AG08396 (cell line): ENCODE measurements at regions not wholly inside any gene's neighbourhood (a gene's known extent, or its start where the extent isn't known, plus 50 kb on each side); places are given as distances from the start of the nearest gene placed in this dataset.

Experiments used
- DNase-seq: peaks from one replicate; pipeline ENCODE4 v3.0.0; 2012; ENCODE audit warnings: low spot score, mixed read lengths

- DNase-seq: no peak
Observed at GRCh38 chr12:92226071-92226661, 80.5 kb upstream of the BTG1 start.

- DNase-seq: peak; percentile 45
Observed at GRCh38 chr12:92224685-92225331, 79.2 kb upstream of the BTG1 start.

GRCh38 chr12:92223481-92223880 lies 77.8 kb upstream of the BTG1 start:
- DNase-seq: no peak

GRCh38 chr12:92221656-92222315 lies 76.1 kb upstream of the BTG1 start:
- DNase-seq: no peak

GRCh38 chr12:92218394-92219077 lies 72.9 kb upstream of the BTG1 start:
- DNase-seq: no peak

- DNase-seq: no peak
Observed at GRCh38 chr12:92216092-92216491, 70.4 kb upstream of the BTG1 start.

- DNase-seq: no peak
Observed at GRCh38 chr12:92215358-92215757, 69.7 kb upstream of the BTG1 start.

GRCh38 chr12:92213166-92213565 lies 67.5 kb upstream of the BTG1 start:
- no peak for DNase-seq

GRCh38 chr12:92210071-92210470 lies 64.4 kb upstream of the BTG1 start:
- DNase-seq: no peak

GRCh38 chr12:92208613-92209121 lies 63.0 kb upstream of the BTG1 start:
- no peak for DNase-seq

- DNase-seq: no peak
Observed at GRCh38 chr12:92206596-92206995, 61.0 kb upstream of the BTG1 start.

- no peak for DNase-seq
Observed at GRCh38 chr12:92206011-92206410, 60.4 kb upstream of the BTG1 start.

- no peak for DNase-seq
Observed at GRCh38 chr12:92199819-92200576, 54.4 kb upstream of the BTG1 start.

- no peak for DNase-seq
Observed at GRCh38 chr12:92197815-92198214, 52.2 kb upstream of the BTG1 start.

- DNase-seq: no peak
Observed at GRCh38 chr12:92196368-92196767, 50.7 kb upstream of the BTG1 start.
